ENCODE measurements at regions not wholly inside any gene's neighbourhood (a gene's known extent, or its start where the extent isn't known, plus 50 kb on each side); places are given as distances from the start of the nearest gene placed in this dataset.

DNA sequence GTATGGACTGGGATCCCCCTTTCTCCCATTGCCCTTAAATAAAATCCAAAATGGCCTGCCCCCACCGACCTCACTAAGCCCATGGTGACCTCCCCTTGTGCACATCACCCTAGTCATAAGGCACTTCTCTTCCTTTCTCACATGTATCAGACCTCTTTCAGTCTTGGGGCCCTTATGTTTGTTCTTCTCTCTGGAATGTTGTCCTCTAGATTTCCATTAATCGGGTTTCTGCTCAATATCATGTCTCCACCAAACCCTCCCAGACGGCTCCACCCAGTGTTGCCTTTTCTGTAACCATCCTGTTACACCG is 196.3 kb downstream of the ERCC6L2 start:
- TF ChIP-seq EZH2 (IDR thresholded peaks at IDR 0.05; ENCODE audit: borderline replicate concordance, insufficient read depth, low read length, poor library complexity, severe bottlenecking) (no peak), MXI1 (conservative IDR thresholded peaks at IDR 0.05; ENCODE audit: poor library complexity, severe bottlenecking) (no peak)
- TF ChIP-seq, protein P1, sequence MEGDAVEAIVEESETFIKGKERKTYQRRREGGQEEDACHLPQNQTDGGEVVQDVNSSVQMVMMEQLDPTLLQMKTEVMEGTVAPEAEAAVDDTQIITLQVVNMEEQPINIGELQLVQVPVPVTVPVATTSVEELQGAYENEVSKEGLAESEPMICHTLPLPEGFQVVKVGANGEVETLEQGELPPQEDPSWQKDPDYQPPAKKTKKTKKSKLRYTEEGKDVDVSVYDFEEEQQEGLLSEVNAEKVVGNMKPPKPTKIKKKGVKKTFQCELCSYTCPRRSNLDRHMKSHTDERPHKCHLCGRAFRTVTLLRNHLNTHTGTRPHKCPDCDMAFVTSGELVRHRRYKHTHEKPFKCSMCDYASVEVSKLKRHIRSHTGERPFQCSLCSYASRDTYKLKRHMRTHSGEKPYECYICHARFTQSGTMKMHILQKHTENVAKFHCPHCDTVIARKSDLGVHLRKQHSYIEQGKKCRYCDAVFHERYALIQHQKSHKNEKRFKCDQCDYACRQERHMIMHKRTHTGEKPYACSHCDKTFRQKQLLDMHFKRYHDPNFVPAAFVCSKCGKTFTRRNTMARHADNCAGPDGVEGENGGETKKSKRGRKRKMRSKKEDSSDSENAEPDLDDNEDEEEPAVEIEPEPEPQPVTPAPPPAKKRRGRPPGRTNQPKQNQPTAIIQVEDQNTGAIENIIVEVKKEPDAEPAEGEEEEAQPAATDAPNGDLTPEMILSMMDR (IDR thresholded peaks at IDR 0.05; ENCODE audit: poor library complexity, severe bottlenecking) = no peak

Measured in neural cell (in vitro differentiated cells).